ENCODE measurements at regions not wholly inside any gene's neighbourhood (a gene's known extent, or its start where the extent isn't known, plus 50 kb on each side); places are given as distances from the start of the nearest gene placed in this dataset.

- DNase-seq, result no peak
Observed at GRCh38 chr5:3891113-3891512, 295.5 kb downstream of the IRX1 start.

DNA sequence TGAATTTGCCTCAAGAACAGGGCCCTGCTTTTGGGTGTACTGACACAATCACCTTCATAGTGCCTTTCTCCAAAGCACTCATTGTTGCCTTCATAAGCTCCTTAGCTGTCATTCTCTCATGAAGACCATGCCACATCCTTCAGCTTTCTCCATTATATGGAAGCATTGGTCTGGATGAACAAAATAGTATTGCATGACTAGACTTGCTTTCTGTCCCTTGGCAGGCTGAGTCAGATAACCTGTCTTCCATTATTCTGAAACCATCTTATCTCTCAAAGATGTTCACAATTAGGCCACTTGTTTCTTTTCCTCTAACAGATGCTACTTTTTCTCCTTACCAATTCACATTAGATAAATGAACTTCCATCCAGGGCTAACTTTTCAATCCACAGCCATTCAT, 297.9 kb downstream of the IRX1 start:
- DNase-seq, result no peak

DNA sequence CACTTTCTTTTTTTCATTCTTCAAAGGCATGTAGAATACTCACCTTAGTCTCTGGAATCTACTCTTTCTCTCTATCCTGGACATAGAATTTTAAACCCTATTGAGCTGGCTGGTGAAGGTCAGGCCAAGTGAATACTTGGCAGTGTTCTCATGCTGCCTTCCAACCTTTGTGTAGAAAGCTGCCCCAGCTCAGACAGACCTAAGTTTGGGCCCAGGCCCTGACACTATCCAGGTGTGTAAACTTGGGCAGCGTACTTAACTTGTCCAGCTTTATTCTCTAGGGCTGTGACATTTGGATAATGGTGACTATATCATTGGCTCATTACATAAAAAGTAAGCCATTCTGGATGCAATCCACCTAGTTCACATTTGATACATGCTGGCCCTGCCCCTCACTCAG, 298.3 kb downstream of the IRX1 start:
- DNase-seq, result no peak

GRCh38 chr5:3896098-3896497, 300.5 kb downstream of the IRX1 start:
- peak; percentile 11 for DNase-seq

DNA sequence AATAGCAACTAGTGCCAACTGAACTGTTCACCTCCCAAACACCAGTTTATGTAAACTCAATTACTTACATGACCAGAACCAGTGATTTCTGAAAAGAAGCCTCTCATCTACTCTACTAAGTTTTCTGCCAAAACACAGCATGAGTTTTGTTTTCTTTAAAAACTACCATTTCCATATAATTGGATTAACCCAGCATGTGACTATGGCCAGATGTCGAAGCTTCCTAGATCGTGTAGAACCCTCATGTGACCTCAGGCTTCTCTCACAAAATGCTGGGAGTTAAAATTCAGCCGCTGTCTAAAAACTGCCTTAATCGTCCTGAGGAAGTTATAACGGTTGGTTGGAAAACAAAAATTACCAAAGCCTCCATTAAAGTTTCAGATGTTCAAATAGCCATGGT, 303.5 kb downstream of the IRX1 start:
- peak; percentile 67 for DNase-seq

DNA sequence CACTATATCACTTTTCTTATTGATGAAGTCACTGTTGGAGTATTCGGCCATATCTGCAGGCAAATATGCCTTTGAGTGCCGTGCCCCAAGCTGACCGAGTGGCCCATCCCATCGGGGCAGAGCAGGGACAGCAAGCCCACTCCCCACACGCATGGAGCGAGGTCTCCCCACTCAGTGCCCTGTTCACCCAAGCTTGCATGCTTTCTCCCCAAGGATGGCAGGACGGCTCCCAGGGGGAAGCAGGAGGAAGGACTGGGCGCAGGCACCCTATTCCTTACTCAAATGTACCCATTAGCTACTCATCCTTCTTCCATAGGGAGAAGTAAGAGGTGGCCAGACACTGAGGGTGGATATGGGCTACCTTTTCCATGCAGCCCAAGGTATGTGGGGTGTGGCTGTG, 309.0 kb downstream of the IRX1 start:
- no peak for DNase-seq

DNA sequence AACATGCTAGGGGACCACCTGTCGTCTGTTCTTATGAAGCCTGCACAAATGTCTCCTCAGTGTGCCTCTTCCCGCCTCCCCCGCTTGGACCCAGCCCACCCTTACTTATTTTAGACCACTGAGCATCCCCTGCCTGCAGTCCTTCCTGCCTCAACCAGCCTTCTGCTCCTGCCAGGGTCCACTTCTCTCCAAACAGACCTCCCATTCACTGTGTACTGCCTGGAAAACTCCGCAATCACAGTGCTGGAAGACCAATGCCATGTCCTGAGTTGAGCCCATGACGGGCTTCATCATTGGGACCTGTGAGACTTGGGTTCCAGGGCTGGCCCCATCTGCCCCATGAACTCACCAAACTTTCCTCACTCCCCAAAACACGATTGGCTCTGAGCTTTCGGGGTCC, 309.4 kb downstream of the IRX1 start:
- no peak for DNase-seq

GRCh38 chr5:3905521-3905920, 309.9 kb downstream of the IRX1 start:
- DNase-seq, result no peak

- no peak for DNase-seq
Observed at GRCh38 chr5:3911111-3911510, 315.5 kb downstream of the IRX1 start.

DNA sequence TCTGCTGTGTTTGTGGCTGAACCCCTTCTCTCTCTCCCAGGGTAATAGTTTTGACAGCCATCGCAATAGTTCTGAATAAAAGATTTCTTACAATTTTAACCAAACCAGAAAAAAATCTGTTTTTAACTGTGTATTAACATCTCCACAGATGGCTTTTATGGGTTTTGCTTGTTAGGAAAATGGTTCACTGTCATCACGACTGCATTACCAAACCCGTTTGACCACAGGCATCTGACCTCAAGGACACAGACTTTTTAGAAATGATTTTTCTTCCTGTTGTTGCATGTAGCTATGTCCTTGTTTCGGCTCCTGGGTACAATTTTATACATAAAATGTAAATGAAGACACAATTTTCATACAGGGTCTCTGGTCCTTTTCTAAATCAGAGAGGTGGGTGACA, 316.1 kb downstream of the IRX1 start:
- DNase-seq, result no peak

GRCh38 chr5:3912790-3913189, 317.2 kb downstream of the IRX1 start:
- DNase-seq, result no peak

DNA sequence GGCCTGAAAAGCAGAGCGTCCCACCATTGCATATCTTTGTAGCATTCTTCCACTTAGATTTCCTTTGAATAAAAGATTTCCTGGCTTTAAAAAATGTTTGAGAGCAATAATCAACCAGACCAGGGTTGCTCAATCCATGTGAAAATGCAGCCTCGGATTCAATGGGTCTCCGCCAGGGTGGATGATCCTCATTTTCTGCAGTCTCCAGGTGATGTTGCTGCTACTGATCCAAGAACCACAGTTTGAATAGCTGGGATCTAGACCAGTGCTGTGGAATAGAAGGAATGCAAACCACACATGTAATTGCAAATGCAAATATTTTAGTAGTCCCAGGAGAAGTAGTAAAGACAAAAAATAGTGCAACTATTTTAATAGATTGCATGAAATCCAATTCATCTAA, 317.6 kb downstream of the IRX1 start:
- DNase-seq, result no peak

DNA sequence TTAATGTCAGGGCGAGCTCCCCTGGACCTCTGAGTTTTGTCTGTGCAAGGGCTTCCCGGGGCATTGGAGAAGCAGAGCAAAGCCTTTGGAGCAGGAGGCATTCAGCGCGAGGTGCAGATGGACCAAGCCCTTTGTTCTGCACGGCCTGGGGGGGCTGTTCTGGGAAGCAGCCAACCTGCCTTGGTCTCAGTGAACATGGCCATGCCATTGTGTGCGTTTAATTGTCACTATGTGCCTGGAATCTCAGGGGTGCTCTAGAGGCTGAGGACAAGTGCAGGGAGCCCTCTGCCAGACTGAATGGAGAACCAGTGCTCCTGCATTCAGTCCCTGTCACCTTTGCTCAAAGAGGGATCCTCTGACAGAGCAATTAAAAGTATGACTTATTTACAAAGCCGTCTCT, 329.4 kb downstream of the IRX1 start:
- no peak for DNase-seq

DNA sequence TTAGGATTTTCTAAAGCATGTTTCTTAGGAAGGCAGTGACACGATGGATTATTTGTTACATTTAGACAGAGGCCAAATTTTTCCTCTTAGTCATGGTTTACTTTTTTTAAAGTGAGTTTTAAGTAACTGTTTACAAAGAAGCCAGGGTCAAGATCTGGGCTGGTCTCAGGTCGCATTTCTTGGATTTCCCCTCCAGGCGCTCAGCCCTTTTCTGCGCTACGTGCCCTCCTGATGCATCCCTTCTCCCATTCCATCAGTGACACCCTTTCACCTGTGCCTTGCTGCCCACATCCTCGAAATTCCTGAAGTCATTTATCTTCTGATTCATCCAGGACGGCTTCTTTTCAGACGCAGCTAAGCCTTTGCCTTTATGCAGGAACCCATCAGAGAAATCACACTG, 330.3 kb downstream of the IRX1 start:
- DNase-seq, result no peak

DNA sequence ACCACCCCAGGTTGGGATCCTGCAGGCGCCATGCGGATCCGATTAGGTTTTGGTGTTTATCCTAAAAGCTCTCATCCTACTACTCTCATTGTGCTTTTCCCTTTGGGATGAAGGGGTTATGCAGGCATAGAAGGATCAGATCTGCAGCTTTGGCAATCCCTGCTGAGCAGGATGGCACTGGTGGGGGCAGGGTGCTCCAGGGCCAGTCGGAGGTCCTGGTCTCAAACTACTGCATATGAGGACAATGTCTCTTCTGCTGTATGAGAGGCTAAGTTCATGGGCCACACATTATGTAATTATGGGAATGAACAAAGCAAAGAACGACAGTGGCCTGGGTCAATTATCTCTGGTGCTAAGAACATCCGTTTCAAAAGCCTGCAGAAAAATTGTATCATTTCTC, 334.2 kb downstream of the IRX1 start:
- no peak for DNase-seq

DNA sequence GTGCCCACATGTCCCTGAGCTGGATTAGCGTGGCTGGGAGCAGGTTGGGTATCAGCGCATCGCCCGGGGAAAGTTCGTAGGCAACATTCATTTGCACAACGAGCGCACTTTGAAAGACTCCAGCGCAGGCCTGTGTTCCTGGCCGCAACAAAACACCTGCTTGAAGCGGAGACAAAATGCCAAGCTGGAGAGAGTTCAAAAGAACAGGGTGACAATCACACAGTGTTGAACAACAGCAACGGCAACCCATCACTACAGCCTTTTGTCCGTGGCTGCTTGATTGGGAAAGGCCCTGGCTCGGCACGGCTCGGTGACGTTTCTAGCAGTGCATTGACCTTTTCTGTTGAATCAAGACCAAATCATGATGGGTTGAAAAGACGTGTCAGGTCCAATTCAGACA, 336.3 kb downstream of the IRX1 start:
- no peak for DNase-seq

GRCh38 chr5:3933536-3933935, 337.9 kb downstream of the IRX1 start:
- DNase-seq, result no peak

- no peak for DNase-seq
Observed at GRCh38 chr5:3933966-3934365, 338.3 kb downstream of the IRX1 start.

GRCh38 chr5:3943859-3944258, 348.2 kb downstream of the IRX1 start:
- no peak for DNase-seq

DNA sequence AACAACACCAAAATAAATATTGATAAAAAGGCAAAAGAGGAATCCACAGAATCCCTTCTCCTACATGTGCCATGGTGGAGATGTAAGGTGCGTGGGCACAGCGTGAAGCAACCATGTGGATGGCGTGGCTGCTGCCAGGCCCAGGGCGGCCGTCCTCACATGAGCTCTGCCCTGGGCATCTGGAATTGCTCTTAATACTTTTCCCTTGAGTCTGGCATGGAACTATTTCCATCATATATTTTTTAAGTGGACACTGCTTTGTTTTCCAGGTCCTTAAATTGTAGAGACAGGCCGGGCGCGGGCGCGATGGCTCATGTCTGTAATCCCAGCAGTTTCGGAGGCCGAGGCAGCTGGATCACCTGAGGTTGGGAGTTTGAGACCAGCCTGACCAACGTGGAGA, 349.3 kb downstream of the IRX1 start:
- no peak for DNase-seq

DNA sequence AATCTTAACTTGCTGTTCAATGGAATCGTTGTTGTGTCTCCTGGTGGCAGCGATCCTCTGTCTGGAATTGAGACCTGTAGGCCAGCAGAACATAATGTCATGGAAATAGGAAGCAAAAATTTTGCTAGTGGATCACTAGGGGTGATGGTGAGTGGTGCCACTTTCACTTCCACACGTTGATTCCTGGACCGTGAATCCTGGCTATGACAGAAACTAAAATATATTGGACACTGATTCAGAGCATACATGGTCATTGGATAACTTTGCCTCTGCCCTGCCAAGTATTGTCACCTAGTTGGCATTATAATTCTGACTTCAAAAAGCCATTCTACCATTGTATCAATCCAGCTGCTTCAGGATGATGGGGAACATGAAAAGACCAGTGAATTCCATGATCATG, 353.2 kb downstream of the IRX1 start:
- no peak for DNase-seq

- DNase-seq, result no peak
Observed at GRCh38 chr5:3954199-3954598, 358.6 kb downstream of the IRX1 start.

DNA sequence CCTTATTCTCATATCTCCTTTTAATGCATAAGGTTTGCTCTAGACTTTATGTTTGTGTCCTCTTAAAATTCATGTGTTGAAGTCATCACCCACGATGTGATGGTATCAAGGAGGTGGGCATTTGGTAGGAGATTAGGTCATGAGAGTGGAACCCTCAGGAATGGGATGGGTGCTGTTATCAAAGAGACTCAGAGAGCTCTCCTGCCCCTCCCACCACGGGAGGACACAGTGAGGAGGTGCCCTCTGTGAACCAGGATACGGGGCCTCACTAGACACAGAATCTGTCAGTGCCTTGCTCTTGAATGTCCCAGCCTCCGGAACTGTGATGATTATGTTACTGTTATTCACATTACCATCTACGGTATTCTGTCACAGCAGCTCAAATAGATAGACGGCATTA, 359.0 kb downstream of the IRX1 start:
- no peak for DNase-seq

DNA sequence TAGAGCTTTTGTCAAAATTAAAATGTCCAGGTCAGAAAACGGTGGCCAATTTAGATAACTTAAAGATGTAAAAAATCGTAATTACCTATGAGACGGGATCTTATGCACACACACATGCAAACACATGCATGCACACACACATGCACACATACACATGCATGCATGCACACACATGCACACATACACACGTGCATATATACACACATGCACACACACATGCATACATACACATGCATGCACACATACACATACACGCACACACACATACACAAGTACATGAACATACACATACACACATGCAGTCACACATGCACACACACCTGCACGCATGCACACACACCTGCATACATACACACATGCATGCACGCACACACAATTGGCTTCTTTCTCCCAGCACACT, 362.0 kb downstream of the IRX1 start:
- no peak for DNase-seq

DNA sequence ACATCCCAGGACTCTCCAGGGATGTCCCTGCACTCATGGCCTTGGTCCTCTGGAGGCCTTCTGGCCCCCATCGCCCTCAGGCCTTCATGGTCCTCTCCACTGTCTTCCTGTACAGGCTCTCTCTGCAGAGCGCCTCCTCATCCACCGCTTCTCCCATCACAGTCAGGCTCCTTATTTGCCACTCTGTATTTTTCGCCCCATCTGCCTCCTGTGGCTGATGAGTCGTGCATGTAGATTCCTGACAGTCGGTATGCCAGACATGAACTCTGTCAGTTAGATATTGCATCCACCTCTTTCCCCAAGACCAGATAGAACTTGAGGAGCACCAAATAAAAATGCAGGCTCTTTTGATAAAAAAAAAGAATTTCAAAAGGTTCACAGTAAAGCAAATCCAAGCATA, 362.8 kb downstream of the IRX1 start:
- no peak for DNase-seq

- no peak for DNase-seq
Observed at GRCh38 chr5:3962113-3962512, 366.5 kb downstream of the IRX1 start.
